Transverse colon (tissue), 3 donors: ENCODE measurements at regions not wholly inside any gene's neighbourhood (a gene's known extent, or its start where the extent isn't known, plus 50 kb on each side); places are given as distances from the start of the nearest gene placed in this dataset.

Source experiments
- CTCF ChIP-seq, 5 experiments: fragments of 200-600 bp in 3 of 5; fragments of 450-650 bp in 2 of 5; sonication (generic) in 3 of 5; IDR thresholded peaks; 1 replicate in 2 of 5; 2 replicates in 3 of 5; pipeline ENCODE4 v1.5.1; 2016 to 2017; ENCODE audit warnings: antibody characterized with exemption in 5 of 5, inconsistent platforms in 3 of 5, mild to moderate bottlenecking in 2 of 5, moderate library complexity in 1 of 5
- EP300 ChIP-seq: sonication (generic); formaldehyde crosslinking; IDR thresholded peaks from one replicate; pipeline ENCODE4 v1.6.1; 2017; ENCODE audit warnings: antibody characterized with exemption, low read depth

GRCh38 chr5:144876990-144877389 is 706.3 kb downstream of the KCTD16 start:
- TF ChIP-seq CTCF (IDR thresholded peaks at IDR 0.05) (no peak), EP300 (no peak)
